IMR-90 (cell line): ENCODE measurements at regions not wholly inside any gene's neighbourhood (a gene's known extent, or its start where the extent isn't known, plus 50 kb on each side); places are given as distances from the start of the nearest gene placed in this dataset.

Experiments
- ATAC-seq: fragments of 200-7000 bp; cut with Tn5 transposase; 2 replicates; pipeline ENCODE4 v1.9.1; 2020; ENCODE audit warnings: low read depth, mild to moderate bottlenecking, moderate library complexity
- BruUV-seq: library from RNA; stranded (reverse); fragments of 400-500 nt; replicated peaks from 2 replicates; lab custom pipeline; 2021; lab: Mats Ljungman, UMichigan
- CTCF ChIA-PET: fragments of 300-600 bp; formaldehyde crosslinking; extraction: SDS; loops from one replicate; lab custom pipeline; 2021; ENCODE audit warnings: antibody characterized with exemption; lab: Yijun Ruan, JAX
- POLR2A ChIA-PET: fragments of 300-600 bp; sonication (Branson Sonifier 250); formaldehyde crosslinking; loops from one replicate; lab custom pipeline; 2022; ENCODE audit warnings: antibody characterized with exemption; ENCODE audit not compliant: unreplicated experiment; lab: Charles Lee
- DNase-seq: peaks from one replicate; pipeline ENCODE4 v3.0.0; 2013
- H2AFZ ChIP-seq: replicated peaks from 2 replicates; pipeline ENCODE3; 2013; ENCODE audit warnings: low read length, mild to moderate bottlenecking; ENCODE audit not compliant: poor library complexity
- H2AK5ac ChIP-seq: 2 replicates; pipeline ENCODE4 v1.6.1; 2013; ENCODE audit warnings: low read depth, low read length, inconsistent platforms
- H2AK9ac ChIP-seq: replicated peaks from 2 replicates; pipeline ENCODE3; 2013; ENCODE audit warnings: mild to moderate bottlenecking, low read depth, low read length, moderate library complexity; ENCODE audit not compliant: poor library complexity
- H2BK120ac ChIP-seq: 2 replicates; pipeline ENCODE4 v1.6.1; 2013; ENCODE audit warnings: low read depth, low read length, inconsistent platforms
- H2BK15ac ChIP-seq: 3 replicates; pipeline ENCODE4 v1.6.1; 2013; ENCODE audit warnings: low read depth, low read length, inconsistent platforms
- H2BK20ac ChIP-seq: 2 replicates; pipeline ENCODE4 v1.6.1; 2013; ENCODE audit warnings: low read depth, mild to moderate bottlenecking, inconsistent platforms, low read length, moderate library complexity
- H2BK5ac ChIP-seq: 2 replicates; pipeline ENCODE4 v1.6.1; 2013; ENCODE audit warnings: mild to moderate bottlenecking, low read depth, low read length, inconsistent platforms; ENCODE audit not compliant: poor library complexity, severe bottlenecking
- H3K14ac ChIP-seq: replicated peaks from 2 replicates; pipeline ENCODE4 v1.6.1; 2013; ENCODE audit warnings: low read depth, low read length, inconsistent platforms
- H3K18ac ChIP-seq: 2 replicates; pipeline ENCODE4 v1.6.1; 2013; ENCODE audit warnings: low read depth, low read length, control low read depth
- H3K23ac ChIP-seq: 2 replicates; pipeline ENCODE4 v1.6.1; 2013; ENCODE audit warnings: low read depth, low read length, inconsistent platforms
- H3K27ac ChIP-seq: 2 replicates; pipeline ENCODE4 v1.5.1; 2013; ENCODE audit warnings: mild to moderate bottlenecking, control low read depth, low read length; ENCODE audit not compliant: insufficient read depth
- H3K27me3 ChIP-seq: 2 replicates; pipeline ENCODE4 v1.6.1; 2013; ENCODE audit warnings: low read length; ENCODE audit not compliant: control insufficient read depth, insufficient read depth
- H3K36me3 ChIP-seq: 2 replicates; pipeline ENCODE4 v1.6.1; 2013; ENCODE audit warnings: low read length, mixed read lengths; ENCODE audit not compliant: control insufficient read depth, insufficient read depth
- H3K4ac ChIP-seq: 2 replicates; pipeline ENCODE4 v1.6.1; 2013; ENCODE audit warnings: low read depth, low read length, inconsistent platforms
- H3K4me1 ChIP-seq: 2 replicates; pipeline ENCODE4 v1.6.1; 2013; ENCODE audit warnings: low read length, mixed read lengths; ENCODE audit not compliant: control insufficient read depth, insufficient read depth
- H3K4me2 ChIP-seq: 2 replicates; pipeline ENCODE4 v1.6.1; 2013; ENCODE audit warnings: low read depth, mild to moderate bottlenecking, control low read depth, low read length, moderate library complexity
- H3K4me3 ChIP-seq: 2 replicates; pipeline ENCODE4 v1.5.1; 2013; ENCODE audit warnings: low read depth, mild to moderate bottlenecking, control low read depth, low read length, moderate library complexity; ENCODE audit not compliant: insufficient read depth
- H3K56ac ChIP-seq: 2 replicates; pipeline ENCODE4 v1.6.1; 2013; ENCODE audit warnings: low read length, inconsistent platforms; ENCODE audit not compliant: insufficient read depth; ENCODE audit errors: extremely low read depth
- H3K79me1 ChIP-seq, 2 experiments: 2 replicates each; pipeline ENCODE4 v1.6.1; 2013; ENCODE audit warnings: low read length in 2 of 2, inconsistent platforms in 1 of 2, low read depth in 1 of 2
- H3K9ac ChIP-seq: 2 replicates; pipeline ENCODE4 v1.6.1; 2013; ENCODE audit warnings: low read depth, low read length, control low read depth
- H3K9me1 ChIP-seq: 2 replicates; pipeline ENCODE4 v1.6.1; 2013; ENCODE audit warnings: low read length, inconsistent platforms; ENCODE audit not compliant: insufficient read depth
- H3K9me3 ChIP-seq: 2 replicates; pipeline ENCODE4 v1.6.1; 2013; ENCODE audit warnings: low read length; ENCODE audit not compliant: control insufficient read depth, insufficient read depth
- H4K20me1 ChIP-seq: 2 replicates; pipeline ENCODE4 v1.6.1; 2013; ENCODE audit warnings: low read length, inconsistent platforms; ENCODE audit not compliant: insufficient read depth
- H4K5ac ChIP-seq: 2 replicates; pipeline ENCODE4 v1.6.1; 2013; ENCODE audit warnings: mild to moderate bottlenecking, low read depth, low read length, control low read depth
- H4K8ac ChIP-seq, 2 experiments: 2 replicates each; pipeline ENCODE4 v1.6.1; 2013; ENCODE audit warnings: low read depth in 2 of 2, low read length in 2 of 2, control low read depth in 1 of 2, inconsistent platforms in 1 of 2
- H4K91ac ChIP-seq: 2 replicates; pipeline ENCODE4 v1.6.1; 2013; ENCODE audit warnings: low read depth, low read length, inconsistent platforms; ENCODE audit not compliant: insufficient read depth
- SMC3 ChIP-seq: fragments of 150-350 bp; IDR thresholded peaks from 2 replicates; pipeline ENCODE4 v1.6.1; 2016; ENCODE audit warnings: low read depth, mild to moderate bottlenecking, antibody characterized with exemption, low read length, moderate library complexity
- WGBS, 2 experiments: methylation state at CpG; one replicate each; pipeline versions ENCODE4 v1.1.5 to v1.1.7; 2013; ENCODE audit warnings: missing lambda C conversion rate in 2 of 2; ENCODE audit not compliant: insufficient read length in 1 of 2; ENCODE audit errors: extremely low coverage in 2 of 2; 5-methylcytosine and 5-hydroxymethylcytosine counted together
- dilution Hi-C: fragments of 300-500 bp; cut with HindIII; formaldehyde crosslinking; loops from one replicate; pipeline ENCODE4 v1.14.3; 2018; ENCODE audit warnings: low sequenced_read_pairs; ENCODE audit not compliant: unreplicated experiment
- in situ Hi-C: fragments of 300-500 bp; cut with MboI; formaldehyde crosslinking; loops from 3 replicates; pipeline ENCODE4 v1.14.3; 2019; ENCODE audit warnings: low sequenced_read_pairs, inconsistent platforms, mixed read lengths
- intact Hi-C: fragments of 100-400 bp; cut with micrococcal nuclease; formaldehyde crosslinking; loops from 2 replicates; pipeline ENCODE4 v1.10.0; 2022
- TF ChIP-seq, protein P1 (sequence below): fragments of 150-350 bp; IDR thresholded peaks from 2 replicates; pipeline ENCODE4 v1.6.1; 2017; ENCODE audit warnings: mild to moderate bottlenecking, antibody characterized with exemption, low read length, low read depth

DNA sequence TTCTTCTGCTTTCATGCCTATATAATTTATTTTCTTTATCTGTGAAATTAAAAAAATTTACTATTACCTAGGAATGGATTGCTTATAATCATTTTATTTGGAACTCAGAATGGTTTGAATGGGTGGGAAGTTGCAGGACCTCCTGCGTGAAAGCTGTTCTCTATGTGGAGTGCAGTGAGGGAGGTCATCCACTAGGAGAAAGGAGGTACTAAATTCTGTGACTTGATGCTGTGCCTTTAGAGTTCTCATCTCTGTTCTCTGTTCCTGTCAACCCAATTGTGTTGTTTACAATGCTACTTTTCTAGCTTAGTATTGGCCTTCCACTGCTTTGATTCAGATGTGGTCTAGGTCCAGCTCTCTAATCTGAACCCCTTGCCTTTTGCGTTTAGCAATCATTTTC, 65.0 kb upstream of the HIVEP1 start:
- no peak overlapping the region for H3K9ac ChIP-seq
- H4K91ac ChIP-seq, result no peak overlapping the region
- no peaks in the 10 kb centered on the region for H4K20me1 ChIP-seq
- H2BK20ac ChIP-seq, result no peak overlapping the region
- no peak overlapping the region for H3K23ac ChIP-seq
- H2AK5ac ChIP-seq, result no peak overlapping the region
- H3K36me3 ChIP-seq, result no peaks in the 10 kb centered on the region
- no peak overlapping the region for H2AFZ ChIP-seq
- BruUV-seq, result no TSS peak
- H2AK9ac ChIP-seq, result no peak overlapping the region
- no peak overlapping the region for H3K27ac ChIP-seq
- no peak overlapping the region for H2BK120ac ChIP-seq
- no peak overlapping the region for H2BK15ac ChIP-seq
- H3K4me3 ChIP-seq, result no peak overlapping the region
- intact Hi-C loops (no loop called here), in situ Hi-C loops (no loop called here), dilution Hi-C loops (no loop called here)
- no peak overlapping the region for H3K56ac ChIP-seq
- H3K4me2 ChIP-seq, result no peak overlapping the region
- H3K4ac ChIP-seq, result no peak overlapping the region
- H3K79me1 ChIP-seq, result no peaks in the 10 kb centered on the region
- no peaks in the 10 kb centered on the region for H3K4me1 ChIP-seq
- H3K27me3 ChIP-seq, result no peaks in the 10 kb centered on the region
- H3K18ac ChIP-seq, result no peak overlapping the region
- H2BK5ac ChIP-seq, result no peak overlapping the region
- H4K5ac ChIP-seq, result no peak overlapping the region
- CTCF ChIA-PET, result interaction anchor here (0.6 kb wide), 1 partner anchor 89 kb away, joined by 3 read pairs; no protein-coding TSS in a partner anchor
- WGBS, 2 experiments, result 100% methylated on average over 1 of the region's 2 CpGs; no CpG with 5 or more reads in 1 of the 2 experiments
- no peaks in the 10 kb centered on the region for H3K9me1 ChIP-seq
- POLR2A ChIA-PET, result no interaction called here
- H3K9me3 ChIP-seq, result no peaks in the 10 kb centered on the region
- DNase-seq (no peak), ATAC-seq (no peak)
- TF ChIP-seq SMC3, result no peak
- TF ChIP-seq, protein P1, sequence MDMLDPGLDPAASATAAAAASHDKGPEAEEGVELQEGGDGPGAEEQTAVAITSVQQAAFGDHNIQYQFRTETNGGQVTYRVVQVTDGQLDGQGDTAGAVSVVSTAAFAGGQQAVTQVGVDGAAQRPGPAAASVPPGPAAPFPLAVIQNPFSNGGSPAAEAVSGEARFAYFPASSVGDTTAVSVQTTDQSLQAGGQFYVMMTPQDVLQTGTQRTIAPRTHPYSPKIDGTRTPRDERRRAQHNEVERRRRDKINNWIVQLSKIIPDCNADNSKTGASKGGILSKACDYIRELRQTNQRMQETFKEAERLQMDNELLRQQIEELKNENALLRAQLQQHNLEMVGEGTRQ, result no peak
- H4K8ac ChIP-seq, result no peak overlapping the region
- no peak overlapping the region for H3K14ac ChIP-seq
